ENCODE measurements at regions not wholly inside any gene's neighbourhood (a gene's known extent, or its start where the extent isn't known, plus 50 kb on each side); places are given as distances from the start of the nearest gene placed in this dataset.

- TF ChIP-seq POLR2A (IDR thresholded peaks at IDR 0.05; ENCODE audit: low read depth, low read length) = no peak
- TF ChIP-seq POLR2AphosphoS5 (IDR thresholded peaks at IDR 0.05; ENCODE audit: low read depth, low read length) = no peak
- TF ChIP-seq POU2F2 (IDR thresholded peaks at IDR 0.05; ENCODE audit: low read depth, low read length) = no peak
- TF ChIP-seq TAF1 (IDR thresholded peaks at IDR 0.05; ENCODE audit: low read depth, low read length) = no peak
Measured at GRCh38 chr10:130998046-130998435, 313.5 kb downstream of the TCERG1L start.
